Esophagus squamous epithelium (tissue), 4 donors: ENCODE measurements at regions not wholly inside any gene's neighbourhood (a gene's known extent, or its start where the extent isn't known, plus 50 kb on each side); places are given as distances from the start of the nearest gene placed in this dataset.

ENCODE experiments used
- CTCF ChIP-seq, 6 experiments: fragments of 450-650 bp in 4 of 6; fragments of 200-600 bp in 2 of 6; sonication (generic) in 2 of 6; IDR thresholded peaks; one replicate each; pipeline ENCODE4 v1.5.1; 2016 to 2019; ENCODE audit warnings: antibody characterized with exemption in 6 of 6, mild to moderate bottlenecking in 4 of 6, moderate library complexity in 4 of 6
- POLR2A ChIP-seq, 4 donors: fragments of 450-650 bp; IDR thresholded peaks; one replicate each; pipeline ENCODE4 v1.6.1; 2017; ENCODE audit warnings: antibody characterized with exemption in 4 of 4, mild to moderate bottlenecking in 4 of 4, moderate library complexity in 3 of 4

GRCh38 chr6:117028256-117028655 is 151.2 kb downstream of the RFX6 start:
- no peak for TF ChIP-seq POLR2A (IDR thresholded peaks at IDR 0.05)
- TF ChIP-seq CTCF (IDR thresholded peaks at IDR 0.05), result no peak
